GM12892 (cell line): ENCODE measurements at regions not wholly inside any gene's neighbourhood (a gene's known extent, or its start where the extent isn't known, plus 50 kb on each side); places are given as distances from the start of the nearest gene placed in this dataset.

ENCODE experiments used
- DNase-seq: peaks from one replicate; pipeline ENCODE4 v3.0.0; 2011; ENCODE audit not compliant: insufficient read length
- FAIRE-seq: peaks from 2 replicates; lab custom pipeline; 2011; peaks lifted over from hg19 to GRCh38; lab: Jason Lieb, UNC
- POLR2A ChIP-seq: IDR thresholded peaks from 2 replicates; pipeline ENCODE4 v1.6.1; 2011; ENCODE audit warnings: low read depth, low read length, control low read depth
- POLR2AphosphoS5 ChIP-seq: IDR thresholded peaks from 2 replicates; pipeline ENCODE4 v1.6.1; 2011; ENCODE audit warnings: low read depth, low read length, control low read depth
- TAF1 ChIP-seq: IDR thresholded peaks from 2 replicates; pipeline ENCODE4 v1.6.1; 2011; ENCODE audit warnings: low read depth, mild to moderate bottlenecking, control low read depth, low read length, borderline replicate concordance

DNA sequence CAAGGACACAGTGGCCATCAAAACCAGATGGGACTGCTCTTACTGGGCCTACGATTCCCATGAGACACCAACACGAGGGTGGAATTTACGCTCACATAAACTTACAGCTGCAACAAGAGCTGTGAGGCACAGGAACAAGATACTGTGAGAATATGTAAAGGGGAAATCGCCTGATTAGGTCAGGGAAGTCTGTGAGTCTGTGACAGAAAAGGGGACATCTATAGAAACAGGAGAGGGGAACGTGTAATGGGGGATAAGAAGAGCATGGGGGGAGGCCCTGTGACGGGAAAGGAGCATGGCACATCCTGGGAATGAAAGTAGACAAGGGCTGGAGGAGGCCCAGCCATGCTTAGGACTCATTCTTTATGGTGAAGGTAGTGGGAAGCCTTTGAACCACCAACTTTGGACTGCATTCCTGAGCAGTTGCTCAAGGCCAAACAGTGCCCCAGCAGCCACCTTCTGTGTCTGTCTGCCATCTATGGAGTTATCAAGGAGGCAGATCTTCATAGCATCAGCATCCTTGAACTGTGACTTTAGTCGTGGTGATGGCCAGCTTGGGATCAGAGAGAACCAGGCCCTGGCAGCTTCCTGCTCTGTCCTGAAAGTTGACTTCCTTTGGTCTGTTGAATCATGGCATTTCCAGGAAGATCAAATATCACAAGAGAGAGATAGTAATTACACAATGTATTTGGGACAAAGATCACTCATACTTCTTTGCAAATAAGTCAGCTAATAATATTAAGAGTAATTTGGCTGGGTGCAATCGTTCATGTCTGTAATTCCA, 87.9 kb upstream of the FAM169A start:
- FAIRE-seq (peak; percentile 73), DNase-seq (no peak)
- TF ChIP-seq POLR2AphosphoS5: no peak

DNA sequence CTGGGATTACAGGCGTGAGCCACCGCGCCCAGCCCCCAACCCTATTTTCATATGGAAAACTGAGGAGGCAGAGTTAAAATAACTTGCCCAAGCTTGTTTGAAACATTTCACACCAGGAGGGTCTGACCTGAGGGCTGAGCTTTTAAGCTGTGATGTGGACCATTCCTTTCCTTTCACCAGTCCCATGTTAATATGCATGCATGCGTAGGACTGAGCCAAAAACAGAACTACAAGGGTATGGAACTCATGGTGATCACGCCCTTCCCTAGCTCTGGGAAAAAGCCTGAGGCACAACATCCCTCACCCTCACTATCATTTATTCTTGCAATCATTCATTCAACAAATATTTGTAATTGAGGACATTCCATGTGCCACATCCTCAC, 87.4 kb upstream of the FAM169A start:
- FAIRE-seq (no peak), DNase-seq (no peak)
- no peak for TF ChIP-seq POLR2A
- TF ChIP-seq POLR2AphosphoS5: no peak
- no peak for TF ChIP-seq TAF1

DNA sequence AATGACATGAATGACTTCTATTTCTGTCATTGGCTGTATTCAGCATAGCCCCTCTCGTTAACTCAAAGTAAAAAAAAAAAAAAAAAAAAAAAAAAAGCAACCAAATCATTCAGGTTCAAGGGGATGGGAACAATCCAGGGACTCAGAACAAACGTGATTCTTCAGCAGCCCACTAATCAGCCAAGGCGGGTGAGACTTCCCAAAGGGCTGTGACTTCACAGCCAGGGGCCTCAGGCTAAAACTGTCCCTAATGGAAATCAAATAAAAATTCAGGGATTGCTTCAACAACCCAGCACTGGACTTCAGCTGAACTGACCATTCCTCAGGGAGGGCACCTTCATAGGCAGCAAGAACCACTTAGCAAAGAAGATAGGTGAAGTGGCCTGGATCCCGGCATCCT, 86.2 kb upstream of the FAM169A start:
- FAIRE-seq: no peak

DNA sequence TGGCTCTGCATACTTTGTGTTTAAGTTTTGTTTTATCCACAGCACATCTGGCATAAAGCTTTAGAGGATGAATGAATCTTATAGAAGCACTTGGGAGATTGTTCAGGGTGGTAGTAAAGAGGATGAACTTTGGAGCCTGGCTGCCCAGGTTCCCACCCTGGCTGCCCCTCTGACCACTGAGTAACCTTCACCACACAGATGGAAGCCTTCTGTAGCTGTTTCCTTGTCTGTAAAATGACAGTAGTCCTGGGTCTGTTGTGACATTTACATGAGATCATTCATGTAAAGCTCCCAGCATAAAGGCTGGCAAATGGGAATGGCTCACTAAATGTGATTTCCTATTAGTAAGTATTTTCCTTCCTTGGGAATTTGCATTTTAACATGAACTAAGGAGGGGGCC, 85.7 kb upstream of the FAM169A start:
- FAIRE-seq (no peak), DNase-seq (no peak)
- TF ChIP-seq TAF1: no peak
- no peak for TF ChIP-seq POLR2AphosphoS5
- no peak for TF ChIP-seq POLR2A

More for the DNA sequence above, 86.2 kb upstream of the FAM169A start:
- no peak for TF ChIP-seq POLR2AphosphoS5
- no peak for TF ChIP-seq POLR2A
- TF ChIP-seq TAF1: no peak
- no peak for DNase-seq

DNA sequence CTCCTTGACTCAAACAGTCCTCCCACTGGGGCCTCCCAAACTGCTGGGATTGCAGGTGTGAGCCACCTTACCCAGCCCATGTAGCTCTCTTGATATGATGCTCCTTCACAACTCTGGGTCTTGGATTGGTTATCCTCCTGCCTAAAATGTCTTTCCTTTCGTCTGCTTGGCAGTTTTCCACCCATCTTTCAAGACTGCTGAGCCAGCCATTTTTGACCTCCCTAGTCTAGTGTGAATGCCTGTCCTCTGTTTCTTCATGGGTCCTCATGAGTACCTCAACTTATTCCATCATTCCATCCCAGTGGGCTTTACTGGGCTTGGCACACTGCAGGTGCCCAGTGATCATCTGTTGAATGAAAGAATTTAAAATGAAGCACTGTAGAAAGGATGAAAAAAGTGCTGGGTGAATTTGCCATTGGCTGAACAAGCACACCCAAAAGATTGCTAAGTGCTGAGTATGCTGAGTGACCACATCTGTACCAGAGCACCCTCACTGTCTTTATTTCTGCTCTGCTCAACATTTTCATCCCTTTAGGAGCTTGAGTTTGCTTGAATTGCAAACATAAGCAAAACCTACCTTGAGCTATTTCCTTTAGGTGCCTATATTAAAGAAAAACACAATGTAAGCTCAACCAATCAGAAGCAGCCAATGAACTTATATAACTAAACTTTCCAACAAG, 84.8 kb upstream of the FAM169A start:
- TF ChIP-seq TAF1 (no peak), POLR2AphosphoS5 (no peak), POLR2A (no peak)
- DNase-seq (no peak), FAIRE-seq (no peak)

DNA sequence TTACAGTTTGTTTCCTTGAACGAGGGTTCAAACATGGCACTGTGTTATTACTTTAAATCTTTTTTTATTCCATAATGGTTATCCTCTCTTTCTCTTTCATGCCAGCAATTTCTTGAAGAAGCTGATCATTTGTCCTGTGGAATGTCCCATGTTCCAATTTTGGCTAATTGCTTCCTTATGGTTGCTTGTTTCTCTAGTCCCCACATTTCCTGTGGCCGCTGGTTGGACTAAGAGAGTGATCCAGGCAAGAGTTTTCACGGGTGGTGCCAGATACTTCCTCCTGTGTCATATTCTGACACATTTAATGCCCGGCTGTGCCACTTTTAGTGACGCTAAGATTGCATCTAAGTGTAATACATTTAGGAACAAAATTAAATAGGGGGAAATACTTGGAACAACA, 83.8 kb upstream of the FAM169A start:
- DNase-seq (no peak), FAIRE-seq (no peak)
- TF ChIP-seq POLR2AphosphoS5: no peak
- TF ChIP-seq TAF1: no peak
- TF ChIP-seq POLR2A: no peak

DNA sequence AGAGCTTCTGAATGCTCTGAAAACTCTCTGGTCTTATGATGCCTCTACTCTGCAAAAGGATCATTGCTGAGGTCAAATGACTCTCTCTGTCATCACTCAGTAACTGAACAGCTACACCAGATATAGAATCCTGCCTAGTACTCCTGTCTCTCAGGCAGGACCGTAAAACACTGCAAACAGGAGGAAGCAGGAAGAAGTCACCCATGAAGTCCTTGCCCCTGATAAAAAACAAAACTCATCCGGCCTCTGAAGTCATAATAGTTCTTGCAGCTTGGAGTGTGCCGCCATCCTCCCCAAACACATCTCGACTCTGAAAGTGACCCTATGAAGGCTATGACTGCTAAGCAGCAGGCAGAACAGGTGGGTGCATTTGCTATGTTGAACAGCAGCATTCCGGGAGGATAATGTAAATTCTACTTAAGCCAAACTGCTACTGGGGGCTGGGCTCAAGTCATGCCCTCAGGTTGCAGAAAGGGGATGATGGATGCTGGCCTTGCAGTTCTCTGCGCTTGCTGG, 81.9 kb upstream of the FAM169A start:
- TF ChIP-seq POLR2A: no peak
- FAIRE-seq (no peak), DNase-seq (no peak)

DNA sequence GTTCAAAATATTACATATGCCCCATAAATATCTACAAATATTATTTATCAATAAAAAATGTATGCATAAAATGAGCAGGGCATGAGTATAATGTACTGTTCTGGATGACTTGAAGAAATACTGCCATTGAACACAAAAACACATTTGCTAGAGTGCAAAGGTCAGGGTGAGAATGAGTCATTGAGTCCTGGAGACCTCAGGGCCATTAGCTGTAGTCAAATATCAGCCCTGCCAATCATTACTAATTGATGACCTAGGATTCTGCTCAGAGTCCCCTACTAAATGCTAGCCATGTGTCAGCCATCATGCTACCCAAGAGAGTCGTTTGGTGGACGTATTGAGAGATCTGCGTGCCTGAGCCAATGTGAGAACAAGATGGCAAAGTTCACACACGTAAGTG, 80.3 kb upstream of the FAM169A start:
- FAIRE-seq (no peak), DNase-seq (no peak)
- TF ChIP-seq TAF1 (no peak), POLR2AphosphoS5 (no peak), POLR2A (no peak)

DNA sequence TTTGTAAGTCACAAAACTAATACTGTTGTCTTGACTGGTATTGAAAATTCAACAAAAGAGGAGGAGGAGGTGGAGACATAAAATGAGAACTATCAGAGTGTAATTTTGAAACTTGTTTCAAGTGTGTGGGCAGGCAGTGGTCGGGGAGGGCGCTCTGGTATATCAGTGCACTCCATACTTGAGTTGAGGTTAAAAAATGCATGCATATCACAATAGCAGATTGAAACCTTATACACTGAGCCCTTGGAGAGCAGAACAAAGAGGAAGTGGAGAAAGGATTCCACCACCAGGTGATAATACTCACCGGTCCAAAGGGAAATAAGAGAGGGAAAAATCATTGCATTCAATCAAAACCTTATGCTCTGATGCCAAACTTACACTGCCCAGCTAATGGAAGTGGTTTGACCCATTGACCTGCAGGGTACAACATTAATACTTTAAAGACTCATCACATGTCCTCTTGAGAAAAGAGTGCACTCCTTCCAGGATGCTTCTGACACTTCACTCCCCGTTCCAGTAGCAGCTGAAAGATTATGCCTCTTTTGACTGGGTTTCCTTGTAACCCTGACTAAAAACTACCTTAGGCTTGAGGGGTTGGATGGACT, 79.5 kb upstream of the FAM169A start:
- FAIRE-seq: peak; percentile 93
- no peak for TF ChIP-seq TAF1
- TF ChIP-seq POLR2AphosphoS5: no peak
- no peak for DNase-seq

DNA sequence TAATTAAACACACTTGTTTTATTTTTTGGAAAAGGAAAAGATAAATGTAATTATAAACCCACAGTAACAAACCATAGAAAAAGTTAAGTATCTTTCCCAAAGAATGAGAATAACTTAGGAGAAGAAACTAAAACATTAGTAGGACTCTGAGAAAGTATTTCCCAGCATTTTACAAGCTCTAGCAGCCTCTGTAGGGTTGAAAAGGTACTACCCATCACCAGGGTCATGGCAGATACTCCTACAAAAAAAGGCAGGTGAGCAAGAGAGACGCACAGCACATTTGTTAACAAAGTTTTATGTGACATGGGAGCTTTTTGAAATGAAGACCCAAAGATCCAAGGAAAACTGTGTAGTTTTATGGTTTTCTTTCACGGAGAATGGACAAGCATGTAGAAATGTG, 77.7 kb upstream of the FAM169A start:
- FAIRE-seq (no peak), DNase-seq (no peak)
- TF ChIP-seq POLR2A (no peak), POLR2AphosphoS5 (no peak), TAF1 (no peak)

DNA sequence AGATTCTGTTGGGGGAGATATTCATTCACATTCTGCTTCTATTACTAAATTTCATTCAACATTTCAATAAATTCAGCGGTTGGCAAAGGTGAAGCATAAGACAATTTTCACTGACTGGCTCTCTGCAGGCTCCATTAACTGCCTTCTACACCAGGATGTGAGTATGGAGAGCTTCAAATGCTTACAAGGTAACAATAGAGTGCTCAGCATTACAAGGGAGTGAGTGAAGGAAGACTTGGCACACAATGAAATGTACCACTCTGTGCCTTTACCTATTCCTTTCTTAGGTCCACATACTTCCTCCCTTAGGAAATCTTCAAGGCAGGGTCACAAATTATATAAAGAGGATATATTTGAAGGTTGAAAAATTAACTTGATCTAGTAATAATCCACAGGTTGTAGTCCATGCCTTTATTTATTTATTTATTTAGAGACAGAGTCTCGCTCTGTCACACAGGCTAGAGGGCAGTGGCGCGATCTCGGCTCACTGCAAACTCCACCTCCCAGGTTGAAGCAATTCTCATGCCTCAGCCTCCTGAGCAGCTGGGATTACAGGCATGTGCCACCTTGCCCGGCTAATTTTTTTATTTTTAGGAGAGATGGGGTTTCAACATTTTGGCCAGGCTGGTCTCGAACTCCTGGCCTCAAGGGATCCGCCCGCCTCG, 76.6 kb upstream of the FAM169A start:
- no peak for FAIRE-seq
- no peak for DNase-seq
- no peak for TF ChIP-seq TAF1
- no peak for TF ChIP-seq POLR2A
- TF ChIP-seq POLR2AphosphoS5: no peak

DNA sequence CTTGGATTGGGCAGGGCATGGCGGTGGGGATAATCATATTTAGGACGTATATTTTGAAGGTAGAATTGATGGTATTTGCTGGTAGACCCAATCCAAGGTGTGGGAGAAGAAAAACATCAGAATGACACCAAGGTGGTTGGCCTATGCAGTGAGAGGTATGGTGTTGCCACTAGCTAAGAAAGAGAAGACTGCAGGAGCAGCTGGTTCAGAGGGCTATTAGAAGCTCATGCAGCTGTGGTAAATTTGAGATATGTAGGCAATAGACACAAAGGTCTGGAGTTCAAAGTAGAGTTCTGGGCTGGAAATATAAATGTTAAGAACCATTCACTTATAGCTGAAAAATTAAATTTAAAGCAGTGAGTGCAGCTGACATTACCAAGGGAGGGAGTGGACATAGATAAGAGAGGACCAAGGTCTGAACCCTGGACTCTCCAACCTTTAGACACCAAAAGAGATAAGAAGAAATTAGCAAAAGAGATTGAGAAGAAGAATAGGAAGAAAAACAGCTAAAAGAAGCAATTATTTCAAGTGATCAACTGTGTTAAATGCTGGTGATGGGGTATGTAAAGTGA, 74.7 kb upstream of the FAM169A start:
- FAIRE-seq: no peak
- DNase-seq: no peak
- TF ChIP-seq POLR2AphosphoS5: no peak
- TF ChIP-seq TAF1: no peak
- no peak for TF ChIP-seq POLR2A
